ENCODE measurements at regions not wholly inside any gene's neighbourhood (a gene's known extent, or its start where the extent isn't known, plus 50 kb on each side); places are given as distances from the start of the nearest gene placed in this dataset.

GRCh38 chr7:137172105-137172590 is 171.4 kb downstream of the PTN start:
- FAIRE-seq, result no peak

GRCh38 chr7:137169282-137169698 is 174.2 kb downstream of the PTN start:
- FAIRE-seq, result no peak

GRCh38 chr7:137167609-137168008 is 175.9 kb downstream of the PTN start:
- FAIRE-seq, result peak; percentile 81

- no peak for FAIRE-seq
These were observed 177.2 kb downstream of the PTN start for GRCh38 chr7:137166363-137166762.

GRCh38 chr7:137165786-137166185 is 177.7 kb downstream of the PTN start:
- no peak for FAIRE-seq

GRCh38 chr7:137165241-137165640 is 178.3 kb downstream of the PTN start:
- no peak for FAIRE-seq

GRCh38 chr7:137164251-137164650 is 179.3 kb downstream of the PTN start:
- no peak for FAIRE-seq

- no peak for FAIRE-seq
These were observed 183.3 kb downstream of the PTN start for GRCh38 chr7:137160236-137160635.

GRCh38 chr7:137157256-137157655 is 186.3 kb downstream of the PTN start:
- FAIRE-seq, result no peak

- no peak for FAIRE-seq
These were observed 191.9 kb downstream of the PTN start for GRCh38 chr7:137151690-137152052.

GRCh38 chr7:137151041-137151689 is 192.4 kb downstream of the PTN start:
- no peak for FAIRE-seq

- FAIRE-seq, result no peak
These were observed 196.2 kb downstream of the PTN start for GRCh38 chr7:137147338-137147720.

- no peak for FAIRE-seq
These were observed 196.8 kb downstream of the PTN start for GRCh38 chr7:137146552-137147337.

GRCh38 chr7:137146012-137146455 is 197.5 kb downstream of the PTN start:
- no peak for FAIRE-seq

- FAIRE-seq, result no peak
These were observed 201.2 kb downstream of the PTN start for GRCh38 chr7:137142376-137142775.

GRCh38 chr7:137135654-137136350 is 207.7 kb downstream of the PTN start:
- FAIRE-seq, result no peak

GRCh38 chr7:137130751-137131158 is 212.8 kb downstream of the PTN start:
- FAIRE-seq, result no peak

- FAIRE-seq, result no peak
These were observed 214.5 kb downstream of the PTN start for GRCh38 chr7:137129025-137129424.

GRCh38 chr7:137127806-137128205 is 215.7 kb downstream of the PTN start:
- no peak for FAIRE-seq

- FAIRE-seq, result peak; percentile 16
These were observed 216.5 kb downstream of the PTN start for GRCh38 chr7:137127058-137127457.

GRCh38 chr7:137122145-137122544 is 221.4 kb downstream of the PTN start:
- no peak for FAIRE-seq

GRCh38 chr7:137120690-137121089 is 222.8 kb downstream of the PTN start:
- FAIRE-seq, result no peak

GRCh38 chr7:137110535-137110934 is 233.0 kb downstream of the PTN start:
- FAIRE-seq, result no peak

- no peak for FAIRE-seq
These were observed 233.4 kb downstream of the PTN start for GRCh38 chr7:137110091-137110509.
